Activated CD4-positive, CD25-positive, alpha-beta regulatory T cell (primary cell): ENCODE measurements at regions not wholly inside any gene's neighbourhood (a gene's known extent, or its start where the extent isn't known, plus 50 kb on each side); places are given as distances from the start of the nearest gene placed in this dataset.
"Not testable (repeated sequence)": the region's sequence is repeated elsewhere in the genome, so short reads cannot be mapped to it uniquely, and the experiment has no call there.

Experiments
- DNase-seq, 4 experiments: peaks; one replicate each; lab custom pipeline; 2025; lab: John Stamatoyannopoulos, UW

DNA sequence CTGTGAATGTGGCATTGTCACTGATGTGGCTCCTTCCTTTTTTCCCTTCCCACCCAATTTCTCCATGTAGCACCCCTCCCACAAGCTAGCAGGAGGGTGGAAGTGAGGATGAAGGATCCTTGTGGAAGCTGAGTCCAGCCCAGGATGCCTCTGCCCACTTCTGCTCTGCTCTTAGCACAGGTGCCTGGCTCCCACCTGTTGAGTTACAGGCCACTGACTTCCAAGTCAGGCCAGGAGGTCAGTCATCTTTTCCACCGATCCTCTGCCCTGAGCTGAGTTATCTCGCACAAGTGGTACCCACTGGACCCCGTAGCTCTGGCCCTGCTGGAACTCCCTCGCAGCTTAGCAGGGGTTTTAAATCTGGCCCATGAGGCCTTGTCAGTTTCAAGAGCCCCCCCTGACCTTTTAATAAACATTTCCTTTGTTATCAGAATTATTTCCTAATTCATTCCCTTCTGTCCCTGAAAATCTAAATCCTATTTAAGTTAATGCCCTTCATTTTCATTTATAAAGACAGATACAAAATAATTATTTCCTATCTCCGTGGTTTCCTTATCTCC, 125.3 kb upstream of the CADM1 start:
- no peak for DNase-seq

DNA sequence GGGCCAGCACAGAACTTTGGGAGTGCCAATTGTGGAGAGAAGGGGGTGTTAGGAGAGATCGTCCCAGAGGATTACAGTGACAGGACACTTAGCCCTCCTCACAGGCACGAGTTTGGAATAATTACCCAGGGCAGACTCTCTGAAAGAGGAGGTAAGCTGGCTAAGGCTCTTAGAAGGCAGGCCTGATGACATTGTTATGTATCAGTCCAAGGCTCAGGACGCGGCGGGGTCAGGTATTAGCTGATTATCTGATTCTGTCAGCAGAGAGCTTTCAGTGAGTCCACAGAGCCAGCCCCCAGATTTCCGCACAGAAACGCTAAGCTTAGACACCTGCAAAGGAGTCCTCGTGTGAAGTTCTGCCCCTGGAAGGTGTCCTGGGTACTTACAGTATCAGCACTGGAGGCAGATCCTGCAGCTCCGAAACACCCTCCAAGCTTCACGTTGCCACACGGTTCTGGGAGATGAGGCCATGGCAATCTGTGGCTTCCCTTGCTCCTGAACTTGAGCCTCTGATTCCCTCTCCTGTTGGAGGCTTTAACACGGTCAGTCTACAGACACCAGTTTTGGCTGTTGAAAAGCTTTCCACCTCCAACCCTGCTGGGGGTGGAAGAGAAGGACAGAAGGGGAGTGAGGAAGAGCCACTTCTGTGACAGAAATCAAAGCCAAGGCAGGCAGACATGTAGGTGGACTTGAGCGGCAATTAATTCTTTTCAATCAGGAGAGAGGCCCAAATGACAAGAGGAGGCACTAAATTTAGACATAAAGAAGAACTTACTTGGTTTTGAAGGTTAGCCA, 123.6 kb upstream of the CADM1 start:
- no peak for DNase-seq

DNA sequence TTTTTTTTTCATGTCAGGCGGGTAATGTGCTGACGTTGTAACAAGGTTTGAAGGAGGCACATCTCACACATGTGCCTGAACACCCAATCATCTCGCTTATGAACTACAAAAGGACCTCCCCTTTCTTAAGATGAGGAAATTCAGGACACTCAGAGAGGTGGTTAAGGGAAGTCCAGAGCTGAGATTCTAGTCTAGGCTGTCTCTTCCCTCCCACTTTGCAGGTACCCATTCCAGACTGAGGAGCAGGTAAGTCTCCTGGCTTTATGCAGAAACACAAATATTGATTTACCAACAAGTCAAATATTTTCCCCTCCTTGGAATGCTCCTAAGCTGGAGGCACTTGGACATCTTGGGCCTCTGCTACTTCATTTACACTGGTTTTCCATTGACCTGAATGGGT, 122.9 kb upstream of the CADM1 start:
- no peak for DNase-seq

- DNase-seq, result no peak
Observed at GRCh38 chr11:115626414-115626813, 122.2 kb upstream of the CADM1 start.

DNA sequence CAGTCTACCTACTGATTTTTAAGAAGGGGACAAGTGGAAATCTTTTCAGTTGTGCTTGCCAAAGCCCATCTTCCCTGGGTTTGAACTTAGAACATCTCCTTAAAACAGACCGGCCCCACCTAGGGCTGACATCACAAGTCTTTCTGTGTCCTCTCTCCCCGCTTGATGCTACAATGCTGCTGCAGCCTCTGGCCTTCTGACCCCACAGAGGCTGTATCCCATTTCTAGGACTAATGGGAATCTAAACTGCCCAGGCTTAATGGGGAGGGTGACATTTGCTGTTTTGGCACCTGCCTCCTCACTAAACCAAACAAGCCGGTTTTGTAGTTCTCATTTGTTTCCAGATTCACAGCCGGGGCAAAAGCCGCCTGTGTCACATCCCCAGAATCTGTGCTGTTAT, 121.3 kb upstream of the CADM1 start:
- no peak for DNase-seq

- no peak for DNase-seq
Observed at GRCh38 chr11:115624065-115624464, 119.8 kb upstream of the CADM1 start.

DNA sequence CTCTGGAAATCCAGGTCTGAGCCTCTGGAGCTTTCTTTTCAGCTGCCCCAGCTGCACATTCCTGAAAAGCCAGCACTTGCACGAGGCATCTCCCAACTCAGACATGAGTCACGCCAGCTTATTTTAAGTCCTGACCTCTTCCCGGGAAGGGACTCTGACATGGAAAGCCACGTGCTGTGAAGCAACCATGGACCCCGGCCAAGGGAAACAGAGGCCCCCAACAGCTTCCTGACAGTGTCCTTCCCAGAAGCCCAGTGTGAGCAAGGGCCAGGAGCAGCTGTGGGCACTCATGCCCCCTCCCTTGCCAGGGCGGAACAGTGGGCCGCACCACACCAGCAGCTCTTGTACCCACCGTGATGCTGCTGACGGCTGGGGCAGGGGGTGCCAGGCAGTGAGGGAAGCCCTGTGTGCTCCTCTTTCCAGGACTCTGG, 118.8 kb upstream of the CADM1 start:
- no peak for DNase-seq

DNA sequence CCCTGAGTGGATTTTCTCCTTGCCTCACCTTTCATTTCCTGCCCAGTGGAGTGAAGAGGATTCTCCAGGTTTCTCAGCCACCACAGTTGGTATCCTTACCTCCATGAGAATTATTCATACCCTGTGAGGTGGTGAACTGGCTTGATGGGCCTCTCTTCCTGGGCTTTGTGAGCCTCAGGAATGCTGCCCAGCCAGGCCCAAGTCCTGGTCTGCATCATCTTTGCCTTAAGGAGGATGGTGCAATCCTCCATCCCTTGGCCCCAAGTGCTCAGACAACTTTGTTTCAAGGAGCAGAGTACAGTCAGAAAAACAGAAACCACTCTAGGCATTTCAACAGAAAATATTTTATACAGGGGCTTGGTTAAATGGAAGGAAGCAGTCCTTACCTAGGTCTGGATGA, 114.2 kb upstream of the CADM1 start:
- no peak for DNase-seq

- DNase-seq, result no peak
Observed at GRCh38 chr11:115617767-115618166, 113.6 kb upstream of the CADM1 start.

GRCh38 chr11:115616971-115617370, 112.8 kb upstream of the CADM1 start:
- no peak for DNase-seq

DNA sequence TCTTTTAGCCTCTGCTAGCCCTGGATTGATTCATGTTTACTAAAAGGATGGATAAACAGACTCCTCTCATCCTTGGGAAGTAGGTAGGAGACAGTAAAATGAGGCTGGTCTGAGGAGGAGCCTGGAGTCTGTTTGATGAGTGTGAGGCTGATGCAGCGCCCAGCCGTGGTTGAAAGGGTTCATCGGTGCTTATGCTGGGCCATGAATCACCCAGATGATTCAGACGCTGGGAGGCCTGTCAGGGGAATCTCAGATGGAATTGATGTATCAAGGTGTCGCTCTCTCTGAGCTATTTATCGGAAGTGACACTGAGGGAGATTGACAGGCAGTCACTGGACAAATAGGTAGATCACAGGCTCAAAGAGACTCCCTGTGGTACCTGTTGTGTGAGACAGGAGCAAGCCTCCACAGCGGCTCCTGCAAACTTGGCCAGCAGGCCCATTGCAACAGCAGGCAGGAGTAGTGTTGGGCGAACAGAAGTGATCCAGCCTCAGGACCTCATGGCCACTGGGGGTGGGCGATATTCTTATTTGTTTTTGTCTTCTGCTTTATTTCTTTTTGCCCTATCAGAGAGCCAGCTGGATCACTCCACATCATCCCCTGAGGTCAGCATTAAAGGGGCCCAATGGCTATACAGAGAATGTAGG, 109.9 kb upstream of the CADM1 start:
- DNase-seq, result no peak

- DNase-seq, result no peak
Observed at GRCh38 chr11:115613004-115613403, 108.8 kb upstream of the CADM1 start.

- no peak for DNase-seq
Observed at GRCh38 chr11:115612046-115612730, 108.0 kb upstream of the CADM1 start.

- DNase-seq, result no peak
Observed at GRCh38 chr11:115611343-115611742, 107.1 kb upstream of the CADM1 start.

GRCh38 chr11:115610908-115611307, 106.7 kb upstream of the CADM1 start:
- no peak for DNase-seq

DNA sequence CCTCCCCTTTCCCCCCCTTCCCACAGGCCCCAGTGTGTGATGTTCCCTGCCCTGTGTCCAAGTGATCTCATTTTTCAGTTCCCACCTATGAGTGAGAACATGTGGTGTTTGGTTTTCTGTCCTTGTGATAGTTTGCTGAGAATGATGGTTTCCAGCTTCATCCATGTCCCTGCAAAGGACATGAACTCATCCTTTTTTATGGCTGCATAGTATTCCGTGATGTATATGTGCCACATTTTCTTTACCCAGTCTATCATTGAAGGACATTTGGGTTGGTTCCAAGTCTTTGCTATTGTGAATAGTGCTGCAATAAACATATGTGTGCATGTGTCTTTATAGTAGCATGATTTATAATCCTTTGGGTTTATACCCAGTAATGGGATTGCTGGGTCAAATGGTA, 106.0 kb upstream of the CADM1 start:
- not testable (repeated sequence) for DNase-seq

DNA sequence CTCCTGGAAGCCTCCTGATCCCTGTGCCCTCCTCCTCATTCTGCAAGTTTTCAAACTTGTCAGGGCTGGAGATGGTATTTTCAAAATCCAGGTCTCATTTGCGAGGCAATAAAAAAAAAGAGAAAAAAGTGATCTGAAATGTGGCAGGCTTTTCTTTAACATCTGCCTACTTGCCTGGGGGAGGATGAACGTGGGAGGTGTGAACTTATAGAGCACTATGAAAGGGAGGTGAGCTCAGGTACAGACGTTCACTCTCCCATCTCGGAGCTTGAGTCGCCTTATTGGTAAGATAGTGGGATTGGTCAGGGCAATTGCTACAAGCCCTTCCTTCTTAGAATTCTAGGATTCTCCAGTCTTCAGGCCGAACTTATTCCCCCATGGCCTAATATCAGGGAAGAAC, 104.8 kb upstream of the CADM1 start:
- DNase-seq, result no peak

GRCh38 chr11:115607621-115608221, 103.5 kb upstream of the CADM1 start:
- no peak for DNase-seq

- DNase-seq, result no peak
Observed at GRCh38 chr11:115606498-115607220, 102.4 kb upstream of the CADM1 start.

DNA sequence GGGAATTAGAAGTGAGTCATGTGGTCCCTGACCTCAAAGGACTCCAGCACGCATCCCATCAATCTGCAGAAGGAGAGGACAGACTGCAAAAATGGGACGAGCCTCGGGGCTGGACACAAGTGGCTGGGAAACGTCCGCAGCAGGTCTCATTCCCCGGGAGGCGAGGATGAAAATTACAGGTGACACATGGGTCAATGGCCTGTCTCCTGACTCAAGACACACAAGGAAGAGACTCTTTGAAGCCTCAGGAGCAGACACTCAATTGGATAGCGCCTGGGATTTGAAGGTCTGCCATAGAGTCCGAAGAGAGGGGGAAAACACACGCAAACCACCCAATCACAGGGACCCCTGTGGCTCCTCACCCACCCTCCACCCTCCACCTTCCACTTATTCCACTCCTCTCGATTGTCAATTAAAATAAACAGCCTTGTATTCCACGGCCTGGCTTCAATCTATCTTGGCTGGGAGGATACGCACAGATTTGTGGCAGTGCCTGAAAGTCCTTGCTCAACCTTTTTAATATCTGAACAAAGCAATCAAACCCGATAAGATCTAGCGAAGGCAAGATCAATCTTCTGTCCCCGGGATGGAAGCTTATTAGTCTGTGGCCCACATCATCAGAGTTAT, 101.8 kb upstream of the CADM1 start:
- DNase-seq, result no peak

DNA sequence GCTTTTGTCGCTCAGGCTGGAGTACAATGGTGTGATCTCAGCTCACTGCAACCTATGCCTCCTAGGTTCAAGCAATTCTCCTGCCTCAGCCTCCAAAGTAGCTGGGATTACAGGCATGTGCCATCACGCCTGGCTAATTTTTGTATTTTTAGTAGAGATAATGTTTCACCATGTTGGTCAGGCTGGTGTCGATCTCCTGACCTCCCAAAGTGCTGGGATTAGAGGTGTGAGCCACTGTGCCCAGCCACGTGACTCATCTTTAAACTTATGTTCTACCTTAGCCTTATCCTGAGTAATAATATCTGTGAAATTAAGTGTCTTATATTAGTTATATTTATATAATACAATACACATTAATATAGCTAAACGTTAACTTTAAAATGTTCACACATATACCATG, 101.2 kb upstream of the CADM1 start:
- not testable (repeated sequence) for DNase-seq
